GM12875 (cell line): ENCODE measurements at regions not wholly inside any gene's neighbourhood (a gene's known extent, or its start where the extent isn't known, plus 50 kb on each side); places are given as distances from the start of the nearest gene placed in this dataset.

Experiments used
- H3K4me3 ChIP-seq: one replicate; pipeline ENCODE4 v1.5.1; 2011; ENCODE audit warnings: low read depth, low read length, control low read depth
- CTCF ChIP-seq: IDR thresholded peaks from 2 replicates; pipeline ENCODE4 v1.5.1; 2011; ENCODE audit warnings: low read depth, mild to moderate bottlenecking, control low read depth, inconsistent platforms, low read length, moderate library complexity, borderline replicate concordance; ENCODE audit not compliant: insufficient read depth

GRCh38 chr7:19930851-19931250, 157.4 kb upstream of the TMEM196 start:
- no peak overlapping the region for H3K4me3 ChIP-seq
- TF ChIP-seq CTCF = no peak

- no peak overlapping the region for H3K4me3 ChIP-seq
- TF ChIP-seq CTCF = no peak
Observed at GRCh38 chr7:19930051-19930450, 156.6 kb upstream of the TMEM196 start.

GRCh38 chr7:19928247-19928646, 154.8 kb upstream of the TMEM196 start:
- H3K4me3 ChIP-seq = no peak overlapping the region
- TF ChIP-seq CTCF = no peak

- TF ChIP-seq CTCF = no peak
- no peak overlapping the region for H3K4me3 ChIP-seq
Observed at GRCh38 chr7:19920705-19921104, 147.3 kb upstream of the TMEM196 start.

GRCh38 chr7:19920166-19920565, 146.7 kb upstream of the TMEM196 start:
- H3K4me3 ChIP-seq = no peak overlapping the region
- no peak for TF ChIP-seq CTCF

- TF ChIP-seq CTCF = no peak
- H3K4me3 ChIP-seq = no peak overlapping the region
Observed at GRCh38 chr7:19919261-19920095, 146.1 kb upstream of the TMEM196 start.

GRCh38 chr7:19916046-19916445, 142.6 kb upstream of the TMEM196 start:
- no peak for TF ChIP-seq CTCF

More at GRCh38 chr7:19916046-19916445, 142.6 kb upstream of the TMEM196 start:
- no peak overlapping the region for H3K4me3 ChIP-seq
